ENCODE measurements at regions not wholly inside any gene's neighbourhood (a gene's known extent, or its start where the extent isn't known, plus 50 kb on each side); places are given as distances from the start of the nearest gene placed in this dataset.
"Not testable (repeated sequence)": the region's sequence is repeated elsewhere in the genome, so short reads cannot be mapped to it uniquely, and the experiment has no call there.

GRCh38 chr3:5543047-5543446 lies 355.5 kb downstream of the EDEM1 start:
- no peak for DNase-seq (ENCODE audit: low read depth in 2 of 2)

GRCh38 chr3:5545719-5546118 lies 358.2 kb downstream of the EDEM1 start:
- DNase-seq (ENCODE audit: low read depth in 2 of 2): no peak

GRCh38 chr3:5553203-5553602 lies 365.7 kb downstream of the EDEM1 start:
- DNase-seq (ENCODE audit: low read depth in 2 of 2): no peak

GRCh38 chr3:5554245-5554747 lies 366.8 kb downstream of the EDEM1 start:
- DNase-seq (ENCODE audit: low read depth in 2 of 2): no peak

GRCh38 chr3:5560199-5560598 lies 372.7 kb downstream of the EDEM1 start:
- no peak for DNase-seq (ENCODE audit: low read depth in 2 of 2)

GRCh38 chr3:5563537-5564277 lies 376.2 kb downstream of the EDEM1 start:
- no peak for DNase-seq (ENCODE audit: low read depth in 2 of 2)

GRCh38 chr3:5564278-5564666 lies 376.8 kb downstream of the EDEM1 start:
- no peak for DNase-seq (ENCODE audit: low read depth in 2 of 2)

GRCh38 chr3:5565026-5565425 lies 377.5 kb downstream of the EDEM1 start:
- DNase-seq (ENCODE audit: low read depth in 2 of 2): no peak

GRCh38 chr3:5567113-5567512 lies 379.6 kb downstream of the EDEM1 start:
- DNase-seq (ENCODE audit: low read depth in 2 of 2): no peak

GRCh38 chr3:5568451-5568850 lies 380.9 kb downstream of the EDEM1 start:
- no peak for DNase-seq (ENCODE audit: low read depth in 2 of 2)

- DNase-seq (ENCODE audit: low read depth in 2 of 2): no peak
These were observed 381.6 kb downstream of the EDEM1 start for GRCh38 chr3:5569152-5569551.

- DNase-seq (ENCODE audit: low read depth in 2 of 2): no peak
These were observed 384.7 kb downstream of the EDEM1 start for GRCh38 chr3:5572168-5572567.

GRCh38 chr3:5576277-5577011 lies 388.9 kb downstream of the EDEM1 start:
- no peak for DNase-seq (ENCODE audit: low read depth in 2 of 2)

GRCh38 chr3:5579139-5579602 lies 391.7 kb downstream of the EDEM1 start:
- no peak for DNase-seq (ENCODE audit: low read depth in 2 of 2)

- DNase-seq (ENCODE audit: low read depth in 2 of 2): no peak
These were observed 392.4 kb downstream of the EDEM1 start for GRCh38 chr3:5579946-5580345.

- DNase-seq (ENCODE audit: low read depth in 2 of 2): no peak
These were observed 393.3 kb downstream of the EDEM1 start for GRCh38 chr3:5580826-5581225.

- DNase-seq (ENCODE audit: low read depth in 2 of 2): no peak
These were observed 394.2 kb downstream of the EDEM1 start for GRCh38 chr3:5581743-5582142.

- DNase-seq (ENCODE audit: low read depth in 2 of 2): no peak
These were observed 396.4 kb downstream of the EDEM1 start for GRCh38 chr3:5583920-5584319.

- DNase-seq (ENCODE audit: low read depth in 2 of 2): no peak
These were observed 397.6 kb downstream of the EDEM1 start for GRCh38 chr3:5585085-5585484.

GRCh38 chr3:5606884-5607472 lies 419.5 kb downstream of the EDEM1 start:
- no peak for DNase-seq (ENCODE audit: low read depth in 2 of 2)

- no peak for DNase-seq (ENCODE audit: low read depth in 2 of 2)
These were observed 420.1 kb downstream of the EDEM1 start for GRCh38 chr3:5607581-5607980.

GRCh38 chr3:5608971-5609370 lies 421.5 kb downstream of the EDEM1 start:
- DNase-seq (ENCODE audit: low read depth in 2 of 2): not testable (repeated sequence)

GRCh38 chr3:5613599-5613998 lies 426.1 kb downstream of the EDEM1 start:
- no peak for DNase-seq (ENCODE audit: low read depth in 2 of 2)
